Brain microvascular endothelial cell (primary cell): ENCODE measurements at regions not wholly inside any gene's neighbourhood (a gene's known extent, or its start where the extent isn't known, plus 50 kb on each side); places are given as distances from the start of the nearest gene placed in this dataset.

Source experiments
- DNase-seq: peaks from one replicate; pipeline ENCODE4 v3.0.0-alpha.2; 2020
- H3K27ac ChIP-seq: fragments of 250-450 bp; sonication (Bioruptor Pico); 2 replicates; pipeline ENCODE4 v1.5.1; 2020; ENCODE audit warnings: mild to moderate bottlenecking, moderate library complexity
- H3K27me3 ChIP-seq: fragments of 250-450 bp; sonication (Bioruptor Pico); replicated peaks from 2 replicates; pipeline ENCODE4 v1.5.1; 2020; ENCODE audit warnings: mild to moderate bottlenecking
- H3K36me3 ChIP-seq: fragments of 250-450 bp; sonication (Bioruptor Pico); replicated peaks from 2 replicates; pipeline ENCODE4 v1.5.1; 2020; ENCODE audit warnings: mild to moderate bottlenecking
- H3K4me3 ChIP-seq: 2 replicates; pipeline ENCODE4 v1.5.1; 2011; ENCODE audit warnings: low read depth, mild to moderate bottlenecking, control low read depth, low read length, moderate library complexity
- in situ Hi-C: cut with HindIII; loops from 2 replicates; pipeline ENCODE4 v1.10.0; 2017; ENCODE audit warnings: low sequenced_read_pairs, low pct_ligation_motif_present
- TF ChIP-seq, protein P1 (sequence below): IDR thresholded peaks from 2 replicates; pipeline ENCODE4 v1.5.1; 2011; ENCODE audit warnings: low read depth, mild to moderate bottlenecking, moderate library complexity, low read length, control low read depth, inconsistent platforms; ENCODE audit errors: missing control alignments

DNA sequence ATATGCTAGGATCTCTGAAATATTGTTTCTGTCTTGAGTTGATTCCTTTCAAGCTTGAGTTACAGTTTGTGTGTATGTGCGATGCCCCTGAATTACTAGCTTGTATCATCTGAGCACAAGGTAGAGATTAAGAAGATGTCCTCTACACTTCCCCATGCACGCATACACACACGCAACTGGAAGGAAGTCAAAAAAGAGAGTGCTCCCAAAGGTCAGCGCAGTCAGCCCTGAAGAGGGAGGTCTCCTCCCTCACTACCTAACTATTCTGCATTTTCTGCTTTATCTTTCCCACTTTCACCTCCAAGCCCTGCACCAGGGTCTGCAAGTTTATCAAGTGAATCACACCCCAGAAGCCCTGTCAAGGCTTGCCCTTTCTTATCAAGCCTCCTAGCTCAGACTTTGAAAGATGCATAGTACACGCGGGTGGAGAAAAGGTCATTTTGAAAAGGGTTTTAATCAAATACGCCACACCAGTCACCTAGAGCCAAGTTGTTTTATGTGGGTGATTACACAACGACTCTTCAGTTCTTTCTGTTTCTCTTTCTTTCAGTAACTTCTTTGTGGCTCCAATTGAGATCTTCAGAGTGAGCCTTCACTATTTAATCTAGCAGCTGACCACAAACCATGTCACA, 127.7 kb downstream of the ASB9 start:
- TF ChIP-seq, protein P1, sequence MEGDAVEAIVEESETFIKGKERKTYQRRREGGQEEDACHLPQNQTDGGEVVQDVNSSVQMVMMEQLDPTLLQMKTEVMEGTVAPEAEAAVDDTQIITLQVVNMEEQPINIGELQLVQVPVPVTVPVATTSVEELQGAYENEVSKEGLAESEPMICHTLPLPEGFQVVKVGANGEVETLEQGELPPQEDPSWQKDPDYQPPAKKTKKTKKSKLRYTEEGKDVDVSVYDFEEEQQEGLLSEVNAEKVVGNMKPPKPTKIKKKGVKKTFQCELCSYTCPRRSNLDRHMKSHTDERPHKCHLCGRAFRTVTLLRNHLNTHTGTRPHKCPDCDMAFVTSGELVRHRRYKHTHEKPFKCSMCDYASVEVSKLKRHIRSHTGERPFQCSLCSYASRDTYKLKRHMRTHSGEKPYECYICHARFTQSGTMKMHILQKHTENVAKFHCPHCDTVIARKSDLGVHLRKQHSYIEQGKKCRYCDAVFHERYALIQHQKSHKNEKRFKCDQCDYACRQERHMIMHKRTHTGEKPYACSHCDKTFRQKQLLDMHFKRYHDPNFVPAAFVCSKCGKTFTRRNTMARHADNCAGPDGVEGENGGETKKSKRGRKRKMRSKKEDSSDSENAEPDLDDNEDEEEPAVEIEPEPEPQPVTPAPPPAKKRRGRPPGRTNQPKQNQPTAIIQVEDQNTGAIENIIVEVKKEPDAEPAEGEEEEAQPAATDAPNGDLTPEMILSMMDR: no peak
- Histone ChIP-seq H3K36me3 (no peaks in the 10 kb centered on the region), H3K27ac (no peak overlapping the region), H3K27me3 (no peaks in the 10 kb centered on the region), H3K4me3 (no peak overlapping the region)
- in situ Hi-C loops: no loop called here
- no peak for DNase-seq

DNA sequence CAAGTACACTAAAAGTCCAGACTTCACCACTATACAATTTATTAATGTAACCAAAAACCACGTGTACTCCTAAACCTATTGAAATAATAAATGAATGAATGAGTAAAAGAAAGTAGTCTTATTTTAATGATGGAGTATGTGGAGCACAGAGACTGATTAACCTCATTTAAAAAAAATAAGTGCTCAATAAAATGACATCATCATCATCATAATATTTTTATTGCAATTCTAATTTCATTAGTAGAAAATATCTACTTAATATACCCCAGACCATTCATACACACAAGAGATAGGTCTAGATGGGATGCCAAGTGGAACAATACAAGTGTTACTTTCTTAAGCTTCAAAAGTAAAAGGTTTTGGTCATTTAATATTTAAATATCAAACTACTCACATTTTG, 133.1 kb downstream of the ASB9 start:
- no peak for DNase-seq
- TF ChIP-seq, protein P1: no peak
- Histone ChIP-seq H3K27me3 (no peaks in the 10 kb centered on the region), H3K27ac (no peak overlapping the region), H3K36me3 (no peaks in the 10 kb centered on the region), H3K4me3 (no peak overlapping the region)
- in situ Hi-C loops: no loop called here

DNA sequence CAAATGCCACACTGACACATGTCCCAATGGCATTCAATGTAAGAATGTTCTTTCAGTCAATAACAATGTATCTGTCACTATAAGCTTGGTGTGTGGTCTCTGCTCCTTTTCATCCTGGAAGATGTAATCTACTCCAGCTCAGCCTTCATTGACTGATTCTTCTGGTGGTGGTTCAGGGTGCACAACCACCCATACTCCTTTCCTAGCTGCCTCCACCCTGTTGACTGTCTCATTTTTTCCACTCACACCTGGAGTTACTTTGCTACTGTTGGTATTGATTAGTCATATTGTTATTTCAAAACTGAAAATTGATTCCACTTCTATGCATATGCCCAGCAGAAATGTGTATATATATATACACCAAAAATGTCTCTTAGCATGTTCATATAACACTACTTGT, 140.5 kb downstream of the ASB9 start:
- no peak overlapping the region for H3K27ac ChIP-seq
- no peak overlapping the region for H3K4me3 ChIP-seq
- in situ Hi-C loops: no loop called here

DNA sequence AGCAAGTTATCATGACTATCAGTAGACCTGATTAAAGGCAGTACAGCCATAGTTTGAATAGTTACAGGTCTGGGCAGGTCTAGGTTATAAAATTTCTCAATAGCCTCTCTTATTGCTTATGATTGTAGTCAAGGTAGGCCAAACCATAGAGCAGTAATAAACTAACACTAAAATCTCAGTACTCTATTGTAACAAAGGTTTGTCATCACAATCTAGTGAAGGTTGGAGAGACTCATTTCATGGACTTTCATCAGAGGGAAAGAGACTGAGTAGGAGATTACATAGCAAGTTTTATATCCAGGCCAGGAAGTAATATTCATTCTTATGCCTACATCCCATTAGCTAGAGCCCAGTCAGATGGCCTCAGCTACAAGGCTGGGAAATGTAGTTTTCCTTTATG, 141.0 kb downstream of the ASB9 start:
- Histone ChIP-seq H3K27ac (no peak overlapping the region), H3K4me3 (no peak overlapping the region), H3K36me3 (no peaks in the 10 kb centered on the region), H3K27me3 (no peaks in the 10 kb centered on the region)
- no peak for DNase-seq
- TF ChIP-seq, protein P1: no peak
- in situ Hi-C loops: no loop called here

More for the DNA sequence above, 140.5 kb downstream of the ASB9 start:
- TF ChIP-seq, protein P1: no peak
- Histone ChIP-seq H3K27me3 (no peaks in the 10 kb centered on the region), H3K36me3 (no peaks in the 10 kb centered on the region)
- DNase-seq: no peak

DNA sequence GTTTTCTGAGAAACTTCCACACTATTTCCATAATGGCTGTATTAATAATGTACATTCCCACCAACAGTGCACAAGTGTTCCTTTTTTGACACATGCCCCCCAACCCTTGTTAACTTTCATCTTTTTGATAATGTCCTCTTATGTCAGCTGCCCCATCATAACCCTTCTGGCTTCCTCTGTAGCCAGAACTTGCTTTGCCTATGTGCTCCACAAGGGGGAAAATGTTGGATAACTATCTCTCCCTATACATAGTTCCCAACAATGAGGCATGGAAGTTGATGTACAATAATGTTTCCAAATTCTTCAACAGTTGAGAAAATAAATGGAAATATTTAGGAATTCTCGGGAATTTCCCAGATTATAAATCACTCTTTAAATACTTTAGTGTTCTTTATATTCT, 142.9 kb downstream of the ASB9 start:
- Histone ChIP-seq H3K4me3 (no peak overlapping the region), H3K36me3 (no peaks in the 10 kb centered on the region), H3K27ac (no peak overlapping the region), H3K27me3 (no peaks in the 10 kb centered on the region)
- in situ Hi-C loops: no loop called here
- TF ChIP-seq, protein P1: peak; percentile 34
- DNase-seq: no peak

DNA sequence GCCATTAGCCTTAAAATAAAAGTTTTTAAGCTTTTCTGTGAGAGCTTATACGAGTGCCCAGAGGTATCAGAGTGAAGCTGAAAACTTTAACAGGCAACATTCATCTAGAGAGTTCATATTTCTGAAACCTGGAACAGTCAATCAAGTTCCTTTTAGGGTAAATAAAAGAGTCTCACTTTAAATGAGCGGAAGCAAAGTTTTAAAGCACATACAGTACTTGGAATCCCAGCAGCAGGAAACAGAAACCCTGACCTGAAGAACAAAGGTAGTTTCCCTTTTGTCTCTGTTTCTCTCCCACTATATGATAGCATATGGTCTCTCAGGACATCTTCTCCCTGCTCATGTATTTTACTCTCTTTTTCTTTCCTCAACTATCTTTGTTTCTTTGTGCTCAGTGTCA, 153.0 kb downstream of the ASB9 start:
- DNase-seq: no peak
- H3K36me3 ChIP-seq: no peaks in the 10 kb centered on the region
- in situ Hi-C loops: no loop called here
- TF ChIP-seq, protein P1: no peak
- H3K27ac ChIP-seq: no peak overlapping the region
- no peaks in the 10 kb centered on the region for H3K27me3 ChIP-seq
- H3K4me3 ChIP-seq: no peak overlapping the region
